Epithelial cell of proximal tubule (primary cell): ENCODE measurements at regions not wholly inside any gene's neighbourhood (a gene's known extent, or its start where the extent isn't known, plus 50 kb on each side); places are given as distances from the start of the nearest gene placed in this dataset.

ENCODE experiments used
- DNase-seq: peaks from one replicate; pipeline ENCODE4 v3.0.0-alpha.2; 2011; ENCODE audit warnings: low read depth
- H3K4me3 ChIP-seq: 2 replicates; pipeline ENCODE4 v1.5.1; 2011; ENCODE audit warnings: low read depth, mild to moderate bottlenecking, low read length
- TF ChIP-seq, protein P1 (sequence below): conservative IDR thresholded peaks from 2 replicates; pipeline ENCODE4 v1.5.1; 2012; ENCODE audit warnings: low read depth, mild to moderate bottlenecking, low read length

DNA sequence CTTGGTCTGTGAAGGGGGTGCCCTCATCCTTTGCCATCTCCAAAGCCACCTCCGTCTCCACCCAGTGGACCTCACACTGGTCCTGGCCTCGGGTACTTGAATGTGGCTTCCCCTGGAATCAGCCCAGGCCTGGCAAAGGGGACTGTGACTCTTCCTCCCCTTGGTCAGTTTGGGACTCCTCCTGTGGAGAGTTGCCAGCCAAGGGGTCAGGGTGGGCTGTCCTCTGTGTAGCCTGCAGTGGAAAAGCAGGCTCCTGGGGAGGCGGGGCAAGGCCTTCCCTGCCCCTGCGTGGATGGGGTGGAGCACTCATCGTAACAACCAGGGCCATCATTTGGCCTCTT, 59.8 kb downstream of the INHBB start:
- TF ChIP-seq, protein P1, sequence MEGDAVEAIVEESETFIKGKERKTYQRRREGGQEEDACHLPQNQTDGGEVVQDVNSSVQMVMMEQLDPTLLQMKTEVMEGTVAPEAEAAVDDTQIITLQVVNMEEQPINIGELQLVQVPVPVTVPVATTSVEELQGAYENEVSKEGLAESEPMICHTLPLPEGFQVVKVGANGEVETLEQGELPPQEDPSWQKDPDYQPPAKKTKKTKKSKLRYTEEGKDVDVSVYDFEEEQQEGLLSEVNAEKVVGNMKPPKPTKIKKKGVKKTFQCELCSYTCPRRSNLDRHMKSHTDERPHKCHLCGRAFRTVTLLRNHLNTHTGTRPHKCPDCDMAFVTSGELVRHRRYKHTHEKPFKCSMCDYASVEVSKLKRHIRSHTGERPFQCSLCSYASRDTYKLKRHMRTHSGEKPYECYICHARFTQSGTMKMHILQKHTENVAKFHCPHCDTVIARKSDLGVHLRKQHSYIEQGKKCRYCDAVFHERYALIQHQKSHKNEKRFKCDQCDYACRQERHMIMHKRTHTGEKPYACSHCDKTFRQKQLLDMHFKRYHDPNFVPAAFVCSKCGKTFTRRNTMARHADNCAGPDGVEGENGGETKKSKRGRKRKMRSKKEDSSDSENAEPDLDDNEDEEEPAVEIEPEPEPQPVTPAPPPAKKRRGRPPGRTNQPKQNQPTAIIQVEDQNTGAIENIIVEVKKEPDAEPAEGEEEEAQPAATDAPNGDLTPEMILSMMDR: no peak
- no peak for DNase-seq
- H3K4me3 ChIP-seq: no peak overlapping the region

DNA sequence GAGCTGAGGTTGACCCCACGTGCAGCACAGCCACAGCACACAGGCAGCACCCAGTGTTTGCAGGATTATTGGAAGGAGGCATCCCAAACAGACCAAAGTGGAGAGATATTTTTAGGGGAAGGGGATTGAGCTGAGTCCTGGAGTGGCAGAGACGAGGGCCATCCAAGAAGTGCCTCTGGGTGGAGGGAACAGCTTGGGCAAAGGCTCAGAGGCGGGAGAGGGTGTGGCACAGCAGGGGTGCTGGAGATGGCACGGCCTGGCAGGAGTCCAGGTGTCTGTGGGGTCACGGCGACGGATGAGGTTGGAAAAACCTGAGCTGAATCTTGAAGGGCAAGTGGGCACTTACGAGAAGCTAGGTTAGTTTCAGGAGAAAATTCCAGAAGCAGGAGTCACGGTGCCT, 60.6 kb downstream of the INHBB start:
- no peak for DNase-seq
- TF ChIP-seq, protein P1: no peak
- H3K4me3 ChIP-seq: no peak overlapping the region

DNA sequence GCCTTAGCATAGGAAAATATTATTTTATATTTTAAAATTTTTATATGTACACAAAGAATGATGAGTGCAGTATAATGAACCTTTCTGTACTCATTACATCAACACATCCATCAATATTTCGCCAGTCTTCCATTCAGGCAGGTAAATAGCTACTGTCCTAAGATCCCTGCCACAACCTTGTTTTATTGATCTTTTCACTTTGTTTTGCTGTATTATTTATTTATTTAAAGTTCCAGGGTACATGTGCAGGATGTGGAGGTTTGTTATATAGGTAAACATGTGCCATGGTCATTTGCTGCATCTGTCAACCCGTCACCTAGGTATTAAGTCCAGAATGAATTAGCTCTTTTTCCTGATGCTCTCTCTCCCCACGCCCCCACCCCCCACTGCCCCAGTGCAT, 64.6 kb downstream of the INHBB start:
- no peak for DNase-seq
- H3K4me3 ChIP-seq: no peak overlapping the region
- TF ChIP-seq, protein P1: no peak

DNA sequence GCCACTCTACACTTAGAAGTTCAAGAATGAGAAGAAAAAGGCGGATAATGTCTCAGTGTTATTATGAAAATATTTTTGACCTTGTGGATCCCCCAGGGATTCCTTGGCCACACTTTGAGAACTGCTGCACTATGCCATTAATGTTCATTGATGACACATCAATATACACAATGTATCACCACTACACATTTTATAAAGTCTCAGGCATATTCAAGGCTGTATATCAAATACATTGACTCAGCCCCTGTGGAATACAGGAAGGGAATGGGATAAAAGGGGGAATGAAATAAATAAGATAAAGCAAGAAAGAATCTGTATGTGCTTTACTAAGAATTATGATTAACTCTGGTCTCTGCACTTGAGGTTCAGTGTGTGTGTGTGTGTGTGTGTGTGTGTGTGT, 69.1 kb downstream of the INHBB start:
- TF ChIP-seq, protein P1: no peak
- DNase-seq: no peak
- H3K4me3 ChIP-seq: no peak overlapping the region

DNA sequence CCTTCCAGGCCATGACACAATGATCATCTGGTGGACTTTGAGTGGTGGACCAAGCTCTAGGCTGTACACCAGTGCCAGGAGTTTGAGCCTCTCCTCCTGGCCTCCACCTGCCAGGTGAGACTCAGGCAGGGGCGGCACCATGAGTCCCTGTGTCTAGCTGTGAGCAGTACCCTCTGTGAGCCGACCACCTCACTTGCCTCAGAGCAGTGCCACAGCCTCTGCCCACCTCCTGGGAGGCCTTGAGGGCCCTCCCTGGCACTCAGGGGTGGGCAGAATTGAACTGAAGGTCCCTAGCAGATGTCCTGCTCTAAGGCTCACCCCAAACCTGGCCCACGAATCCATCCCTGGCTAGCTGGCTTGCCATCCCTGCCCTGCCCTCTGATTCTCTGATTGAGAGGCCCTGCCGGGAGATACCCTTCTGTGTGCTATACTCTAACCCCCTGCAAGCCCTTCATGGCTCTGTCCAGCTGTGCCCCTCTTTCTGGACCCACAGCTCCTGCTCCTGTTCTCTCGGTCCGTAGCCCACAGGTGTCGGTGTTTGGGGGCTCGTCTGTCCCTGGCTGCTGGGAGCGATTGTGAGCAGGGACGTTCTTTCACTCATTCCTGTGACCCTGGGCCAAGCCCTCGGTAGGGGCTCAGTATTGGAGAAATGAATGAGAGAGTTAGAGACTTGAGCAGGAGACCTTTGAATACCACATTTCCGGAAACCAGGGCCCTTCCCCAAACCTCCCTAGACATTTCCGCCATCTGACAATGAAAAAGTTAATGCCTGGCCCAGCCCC, 70.0 kb downstream of the INHBB start:
- DNase-seq: no peak
- no peak overlapping the region for H3K4me3 ChIP-seq
- TF ChIP-seq, protein P1: no peak

DNA sequence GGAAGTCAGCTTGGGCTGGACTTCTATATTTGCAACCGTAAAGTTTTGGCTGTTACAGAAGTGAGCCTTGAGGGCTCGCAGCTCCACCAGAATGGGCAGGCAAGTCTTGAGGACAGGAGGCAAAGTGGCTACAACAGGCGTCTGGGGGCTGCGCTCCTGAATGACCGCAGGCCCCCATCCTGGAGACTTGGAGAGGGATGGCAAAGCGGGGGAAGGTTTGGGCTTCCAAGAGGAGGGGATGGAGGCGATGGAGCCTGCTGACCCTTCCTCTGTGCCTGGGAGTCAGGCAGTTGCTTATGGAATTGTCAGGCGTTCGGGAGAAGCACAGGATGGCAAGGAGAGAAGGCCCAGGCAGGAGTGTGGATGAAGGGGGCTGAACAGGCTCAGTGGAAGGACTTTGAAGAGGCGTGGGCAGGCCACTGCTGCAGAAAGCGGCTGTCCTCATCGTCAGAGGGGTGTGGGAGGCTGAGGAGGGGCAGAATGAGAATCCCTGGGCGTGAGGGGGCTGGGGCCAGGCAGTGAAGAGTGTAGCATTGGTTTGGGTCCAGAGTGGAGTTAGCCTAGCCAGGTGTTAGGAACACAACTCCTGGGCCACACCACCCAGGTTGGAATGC, 72.3 kb downstream of the INHBB start:
- no peak for DNase-seq
- H3K4me3 ChIP-seq: no peak overlapping the region
- TF ChIP-seq, protein P1: no peak

DNA sequence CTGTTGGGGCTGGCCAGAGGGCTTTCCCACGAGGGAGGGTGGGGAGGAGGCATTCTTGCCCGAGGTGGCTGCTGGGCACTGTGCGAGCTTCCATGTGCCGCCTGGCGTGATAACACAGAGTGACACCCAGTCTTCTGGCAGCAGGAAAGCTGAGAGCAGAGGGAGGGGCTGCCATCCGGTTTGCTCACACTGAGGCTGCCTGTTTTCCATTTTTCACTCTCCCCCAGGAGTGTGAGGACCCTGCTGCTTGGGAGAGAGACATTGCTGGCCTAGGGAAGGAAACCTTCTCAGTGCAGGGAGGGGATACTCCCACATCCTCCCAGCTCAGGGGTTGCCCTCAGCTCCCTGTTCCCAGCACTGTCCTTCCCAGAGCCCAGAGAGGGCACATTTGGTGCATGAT, 73.1 kb downstream of the INHBB start:
- H3K4me3 ChIP-seq: no peak overlapping the region
- DNase-seq: no peak
- TF ChIP-seq, protein P1: no peak
